ENCODE measurements at regions not wholly inside any gene's neighbourhood (a gene's known extent, or its start where the extent isn't known, plus 50 kb on each side); places are given as distances from the start of the nearest gene placed in this dataset.

GRCh38 chr6:100959280-100959679, 78.2 kb upstream of the ASCC3 start (continued):
- TF ChIP-seq ZNF423 (CRISPR knock-in tag; IDR thresholded peaks at IDR 0.05) = no peak
- TF ChIP-seq ZBTB21 (CRISPR knock-in tag; IDR thresholded peaks at IDR 0.05; ENCODE audit: borderline replicate concordance) = no peak
- no peak for TF ChIP-seq ZNF425 (CRISPR knock-in tag; conservative IDR thresholded peaks at IDR 0.05)
- no peak for TF ChIP-seq ATF1 (CRISPR knock-in tag; IDR thresholded peaks at IDR 0.05)
- TF ChIP-seq TEAD1 (CRISPR knock-in tag; IDR thresholded peaks at IDR 0.05) = no peak

- no peaks in the 10 kb centered on the region for H3K4me1 Mint-ChIP-seq
- H3K9me3 Mint-ChIP-seq = no peaks in the 10 kb centered on the region
- H3K4me3 Mint-ChIP-seq = no peak overlapping the region
- CTCF ChIA-PET = no interaction called here
- DNase-seq (ENCODE audit: low spot score) (no peak), ATAC-seq (no peak)
- H3K27ac Mint-ChIP-seq = no peak overlapping the region
- POLR2A ChIA-PET = no interaction called here
- no peaks in the 10 kb centered on the region for H3K27me3 Mint-ChIP-seq (ENCODE audit: low read depth)
- TF ChIP-seq CREM (CRISPR knock-in tag; IDR thresholded peaks at IDR 0.05) (no peak), GRHL2 (CRISPR knock-in tag; IDR thresholded peaks at IDR 0.05; ENCODE audit: insufficient replicate concordance, severe bottlenecking) (no peak), ATF1 (CRISPR knock-in tag; IDR thresholded peaks at IDR 0.05) (no peak), CBFB (CRISPR knock-in tag; IDR thresholded peaks at IDR 0.05; ENCODE audit: low read depth) (no peak), TCF7 (CRISPR knock-in tag; IDR thresholded peaks at IDR 0.05; ENCODE audit: low read depth) (no peak), SP1 (CRISPR knock-in tag; conservative IDR thresholded peaks at IDR 0.05) (no peak), AR (CRISPR knock-in tag; IDR thresholded peaks at IDR 0.05) (no peak), ZNF423 (CRISPR knock-in tag; IDR thresholded peaks at IDR 0.05) (no peak), JUN (CRISPR knock-in tag; IDR thresholded peaks at IDR 0.05) (no peak), IRF1 (CRISPR knock-in tag; IDR thresholded peaks at IDR 0.05) (no peak), ZNF416 (CRISPR knock-in tag; IDR thresholded peaks at IDR 0.05) (no peak), ATF2 (CRISPR knock-in tag; IDR thresholded peaks at IDR 0.05; ENCODE audit: borderline replicate concordance, low read depth) (no peak), TEAD1 (CRISPR knock-in tag; IDR thresholded peaks at IDR 0.05) (no peak)
- TF ChIP-seq, protein P1, sequence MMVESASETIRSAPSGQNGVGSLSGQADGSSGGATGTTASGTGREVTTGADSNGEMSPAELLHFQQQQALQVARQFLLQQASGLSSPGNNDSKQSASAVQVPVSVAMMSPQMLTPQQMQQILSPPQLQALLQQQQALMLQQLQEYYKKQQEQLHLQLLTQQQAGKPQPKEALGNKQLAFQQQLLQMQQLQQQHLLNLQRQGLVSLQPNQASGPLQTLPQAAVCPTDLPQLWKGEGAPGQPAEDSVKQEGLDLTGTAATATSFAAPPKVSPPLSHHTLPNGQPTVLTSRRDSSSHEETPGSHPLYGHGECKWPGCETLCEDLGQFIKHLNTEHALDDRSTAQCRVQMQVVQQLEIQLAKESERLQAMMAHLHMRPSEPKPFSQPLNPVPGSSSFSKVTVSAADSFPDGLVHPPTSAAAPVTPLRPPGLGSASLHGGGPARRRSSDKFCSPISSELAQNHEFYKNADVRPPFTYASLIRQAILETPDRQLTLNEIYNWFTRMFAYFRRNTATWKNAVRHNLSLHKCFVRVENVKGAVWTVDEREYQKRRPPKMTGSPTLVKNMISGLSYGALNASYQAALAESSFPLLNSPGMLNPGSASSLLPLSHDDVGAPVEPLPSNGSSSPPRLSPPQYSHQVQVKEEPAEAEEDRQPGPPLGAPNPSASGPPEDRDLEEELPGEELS (CRISPR knock-in tag; IDR thresholded peaks at IDR 0.05) = no peak
- TF ChIP-seq, protein P2, sequence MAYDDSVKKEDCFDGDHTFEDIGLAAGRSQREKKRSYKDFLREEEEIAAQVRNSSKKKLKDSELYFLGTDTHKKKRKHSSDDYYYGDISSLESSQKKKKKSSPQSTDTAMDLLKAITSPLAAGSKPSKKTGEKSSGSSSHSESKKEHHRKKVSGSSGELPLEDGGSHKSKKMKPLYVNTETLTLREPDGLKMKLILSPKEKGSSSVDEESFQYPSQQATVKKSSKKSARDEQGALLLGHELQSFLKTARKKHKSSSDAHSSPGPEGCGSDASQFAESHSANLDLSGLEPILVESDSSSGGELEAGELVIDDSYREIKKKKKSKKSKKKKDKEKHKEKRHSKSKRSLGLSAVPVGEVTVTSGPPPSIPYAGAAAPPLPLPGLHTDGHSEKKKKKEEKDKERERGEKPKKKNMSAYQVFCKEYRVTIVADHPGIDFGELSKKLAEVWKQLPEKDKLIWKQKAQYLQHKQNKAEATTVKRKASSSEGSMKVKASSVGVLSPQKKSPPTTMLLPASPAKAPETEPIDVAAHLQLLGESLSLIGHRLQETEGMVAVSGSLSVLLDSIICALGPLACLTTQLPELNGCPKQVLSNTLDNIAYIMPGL (CRISPR knock-in tag; IDR thresholded peaks at IDR 0.05) = no peak
- no peaks in the 10 kb centered on the region for H3K36me3 Mint-ChIP-seq
Measured at GRCh38 chr6:100962466-100962865, 81.3 kb upstream of the ASCC3 start.

All from WTC11 (cell line).